GM23248 (cell line): ENCODE measurements at regions not wholly inside any gene's neighbourhood (a gene's known extent, or its start where the extent isn't known, plus 50 kb on each side); places are given as distances from the start of the nearest gene placed in this dataset.

Experiments
- EZH2 ChIP-seq: fragments of 200-600 bp; sonication (generic); IDR thresholded peaks from 2 replicates; pipeline ENCODE4 v1.6.1; 2018; ENCODE audit warnings: antibody characterized with exemption, mild to moderate bottlenecking; ENCODE audit not compliant: insufficient read depth, poor library complexity, severe bottlenecking
- EZH2phosphoT487 ChIP-seq: fragments of 200-600 bp; sonication (generic); IDR thresholded peaks from 2 replicates; pipeline ENCODE4 v1.6.1; 2018; ENCODE audit warnings: antibody characterized with exemption, moderate library complexity, mild to moderate bottlenecking, low read depth; ENCODE audit not compliant: insufficient read depth

GRCh38 chr10:104510644-104511043 is 130.4 kb upstream of the SORCS3 start:
- no peak for TF ChIP-seq EZH2
- no peak for TF ChIP-seq EZH2phosphoT487
